ENCODE measurements at regions not wholly inside any gene's neighbourhood (a gene's known extent, or its start where the extent isn't known, plus 50 kb on each side); places are given as distances from the start of the nearest gene placed in this dataset.

GRCh38 chr20:62554898-62555641 lies 79.3 kb upstream of the GATA5 start:
- TF ChIP-seq REST (IDR thresholded peaks at IDR 0.05; ENCODE audit: insufficient read depth in 1 of 2, low read depth in 2 of 2, low read length in 1 of 2), result no peak
- no peak for TF ChIP-seq POLR2AphosphoS5 (IDR thresholded peaks at IDR 0.05; ENCODE audit: low read depth, low read length)
- TF ChIP-seq CTCF (IDR thresholded peaks at IDR 0.05), result no peak
- no peak for TF ChIP-seq TCF7L2 (IDR thresholded peaks at IDR 0.05; ENCODE audit: low read depth, low read length)
